NOMO-1 treated with dmso at 0.1 percent for 144 hours (cell line): ENCODE measurements at regions not wholly inside any gene's neighbourhood (a gene's known extent, or its start where the extent isn't known, plus 50 kb on each side); places are given as distances from the start of the nearest gene placed in this dataset.
"Not testable (repeated sequence)": the region's sequence is repeated elsewhere in the genome, so short reads cannot be mapped to it uniquely, and the experiment has no call there.

Experiments used
- DNase-seq: peaks from one replicate; lab custom pipeline; 2025; ENCODE audit not compliant: unreplicated experiment; lab: John Stamatoyannopoulos, UW

- DNase-seq: no peak
Observed at GRCh38 chr1:101526813-101527212, 290.0 kb downstream of the S1PR1 start.

GRCh38 chr1:101532377-101532776 lies 295.6 kb downstream of the S1PR1 start:
- no peak for DNase-seq

GRCh38 chr1:101540161-101540560 lies 303.3 kb downstream of the S1PR1 start:
- no peak for DNase-seq

- no peak for DNase-seq
Observed at GRCh38 chr1:101546885-101547284, 310.1 kb downstream of the S1PR1 start.

- no peak for DNase-seq
Observed at GRCh38 chr1:101547357-101547756, 310.5 kb downstream of the S1PR1 start.

- no peak for DNase-seq
Observed at GRCh38 chr1:101548376-101548775, 311.6 kb downstream of the S1PR1 start.

- no peak for DNase-seq
Observed at GRCh38 chr1:101550581-101550980, 313.8 kb downstream of the S1PR1 start.

- DNase-seq: no peak
Observed at GRCh38 chr1:101566883-101567538, 330.2 kb downstream of the S1PR1 start.

GRCh38 chr1:101567582-101568189 lies 330.9 kb downstream of the S1PR1 start:
- DNase-seq: no peak

GRCh38 chr1:101587741-101588140 lies 350.9 kb downstream of the S1PR1 start:
- no peak for DNase-seq

- DNase-seq: no peak
Observed at GRCh38 chr1:101588677-101589076, 351.9 kb downstream of the S1PR1 start.

GRCh38 chr1:101592845-101593244 lies 356.0 kb downstream of the S1PR1 start:
- DNase-seq: no peak

- DNase-seq: no peak
Observed at GRCh38 chr1:101595881-101596374, 359.1 kb downstream of the S1PR1 start.

- not testable (repeated sequence) for DNase-seq
Observed at GRCh38 chr1:101600615-101601014, 363.8 kb downstream of the S1PR1 start.

GRCh38 chr1:101603726-101604125 lies 366.9 kb downstream of the S1PR1 start:
- no peak for DNase-seq

- DNase-seq: no peak
Observed at GRCh38 chr1:101605878-101606277, 369.1 kb downstream of the S1PR1 start.

GRCh38 chr1:101613546-101613945 lies 376.7 kb downstream of the S1PR1 start:
- no peak for DNase-seq

- DNase-seq: no peak
Observed at GRCh38 chr1:101618900-101619299, 377.8 kb downstream of the OLFM3 start.

GRCh38 chr1:101632548-101633272 lies 364.0 kb downstream of the OLFM3 start:
- no peak for DNase-seq

GRCh38 chr1:101645810-101646209 lies 350.9 kb downstream of the OLFM3 start:
- no peak for DNase-seq

GRCh38 chr1:101652484-101652883 lies 344.2 kb downstream of the OLFM3 start:
- no peak for DNase-seq

GRCh38 chr1:101653482-101653946 lies 343.2 kb downstream of the OLFM3 start:
- DNase-seq: no peak
